Thyroid gland (tissue), 4 donors: ENCODE measurements at regions not wholly inside any gene's neighbourhood (a gene's known extent, or its start where the extent isn't known, plus 50 kb on each side); places are given as distances from the start of the nearest gene placed in this dataset.

Experiments
- DNase-seq, 2 donors: peaks; one replicate each; pipeline ENCODE4 v3.0.0-alpha.2; 2019
- H3K27ac ChIP-seq, 3 donors: fragments of 200-600 bp; sonication (generic); 1 replicate in 2 of 3; 2 replicates in 1 of 3; pipeline ENCODE4 v1.5.1; 2016 to 2019; ENCODE audit warnings: mild to moderate bottlenecking in 1 of 3, moderate library complexity in 1 of 3
- H3K27me3 ChIP-seq: fragments of 200-600 bp; sonication (generic); one replicate; pipeline ENCODE4 v1.5.1; 2019
- H3K36me3 ChIP-seq, 2 donors: fragments of 200-600 bp; sonication (generic); one replicate each; pipeline ENCODE4 v1.5.1; 2016 to 2019
- H3K4me1 ChIP-seq, 2 donors: fragments of 200-600 bp; sonication (generic); one replicate each; pipeline ENCODE4 v1.5.1; 2017 to 2019
- H3K4me3 ChIP-seq, 3 donors: fragments of 200-600 bp; sonication (generic); replicated peaks in 1 of 3; 1 replicate in 2 of 3; 2 replicates in 1 of 3; pipeline ENCODE4 v1.5.1; 2016; ENCODE audit warnings: mild to moderate bottlenecking in 1 of 3
- H3K9me3 ChIP-seq: fragments of 200-600 bp; sonication (generic); one replicate; pipeline ENCODE4 v1.5.1; 2017
- CTCF ChIP-seq, 6 experiments: fragments of 200-600 bp in 3 of 6; fragments of 450-650 bp in 3 of 6; sonication (generic) in 3 of 6; IDR thresholded peaks; one replicate each; pipeline ENCODE4 v1.5.1; 2016 to 2019; ENCODE audit warnings: antibody characterized with exemption in 6 of 6, mild to moderate bottlenecking in 2 of 6, inconsistent platforms in 1 of 6, moderate library complexity in 1 of 6
- POLR2A ChIP-seq, 2 donors: fragments of 450-650 bp; IDR thresholded peaks; one replicate each; pipeline ENCODE4 v1.6.1; 2017; ENCODE audit warnings: antibody characterized with exemption in 2 of 2, mild to moderate bottlenecking in 2 of 2, moderate library complexity in 1 of 2
- WGBS, 2 donors: methylation state at CpG; one replicate each; pipeline ENCODE4 v1.1.5; 2017; 5-methylcytosine and 5-hydroxymethylcytosine counted together
- intact Hi-C: fragments of 100-400 bp; cut with DNase I; formaldehyde crosslinking; loops from one replicate; pipeline ENCODE4 v1.15.1; 2023

DNA sequence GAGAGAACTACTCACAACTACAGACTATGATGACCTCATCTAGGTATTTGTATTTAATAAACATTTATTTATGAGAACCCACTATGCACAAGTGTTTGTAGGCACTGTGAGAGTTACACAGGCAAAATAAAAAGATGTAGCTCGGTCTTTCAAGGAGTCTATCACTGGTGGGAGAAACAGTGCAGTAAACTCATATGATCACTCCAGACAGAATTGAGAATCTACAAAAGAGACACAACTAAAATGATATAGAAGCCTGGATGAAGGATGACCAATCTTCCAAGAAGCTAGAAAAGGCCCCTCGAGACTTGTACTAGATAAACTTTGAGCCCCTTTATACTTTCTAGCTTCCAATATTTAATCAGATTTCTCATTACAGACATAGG, 70.2 kb upstream of the ZBTB20 start:
- H3K27ac ChIP-seq, result no peak overlapping the region
- intact Hi-C loops, result no loop called here
- 9 to 21% methylated on average over 2 of the region's 2 CpGs for WGBS, 2 donors
- H3K36me3 ChIP-seq, result no peaks in the 10 kb centered on the region
- TF ChIP-seq POLR2A (IDR thresholded peaks at IDR 0.05), result no peak
- no peak for TF ChIP-seq CTCF (IDR thresholded peaks at IDR 0.05)
- H3K27me3 ChIP-seq, result no peaks in the 10 kb centered on the region
- DNase-seq, result no peak
- H3K4me1 ChIP-seq, result no peaks in the 10 kb centered on the region
- H3K4me3 ChIP-seq, result no peak overlapping the region
- no peaks in the 10 kb centered on the region for H3K9me3 ChIP-seq

DNA sequence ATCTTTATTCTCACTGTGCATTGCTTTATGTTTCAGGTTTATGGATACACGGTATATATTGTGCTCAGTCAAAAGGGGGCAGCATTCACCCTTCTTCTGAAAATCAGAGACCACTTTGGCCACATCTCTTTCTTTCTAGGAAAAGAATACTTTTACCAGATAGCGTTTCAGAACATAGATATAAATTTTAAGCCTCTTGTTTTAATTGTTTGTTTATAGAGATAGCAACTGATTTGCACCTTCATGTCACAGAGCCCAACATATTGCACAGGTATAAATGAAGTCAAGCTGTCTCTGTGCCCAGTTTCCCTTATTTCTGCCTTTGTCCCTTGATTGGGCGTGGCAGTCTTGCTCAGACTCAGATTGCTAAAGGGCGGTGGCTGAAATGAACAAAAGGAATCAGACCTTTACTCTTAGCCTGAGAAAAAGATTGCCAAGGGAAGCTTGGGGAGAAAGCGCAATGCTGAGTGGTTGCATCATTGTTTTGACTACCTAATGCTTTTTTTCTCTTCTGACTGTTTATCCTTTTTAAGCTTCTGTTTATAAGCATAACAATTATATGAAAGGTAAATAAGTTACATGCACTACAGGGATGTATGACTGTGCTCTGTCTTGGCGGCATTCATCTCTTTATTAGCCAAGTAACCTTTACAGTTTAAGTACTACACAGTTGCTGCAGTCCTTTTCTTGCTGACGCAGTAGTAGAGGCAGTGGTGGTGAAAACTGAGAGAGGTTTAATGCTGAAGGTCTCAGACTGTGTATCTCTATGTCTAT, 70.8 kb upstream of the ZBTB20 start:
- no peak for DNase-seq
- Histone ChIP-seq H3K4me1 (no peaks in the 10 kb centered on the region), H3K36me3 (no peaks in the 10 kb centered on the region), H3K27ac (no peak overlapping the region), H3K4me3 (no peak overlapping the region), H3K27me3 (no peaks in the 10 kb centered on the region), H3K9me3 (no peaks in the 10 kb centered on the region)
- WGBS, 2 donors, result 36 to 45% methylated on average over 7 of the region's 7 CpGs
- intact Hi-C loops, result no loop called here
- TF ChIP-seq CTCF (IDR thresholded peaks at IDR 0.05) (peak in 4 of 6 experiments; percentile 26 to 44 (median 41)), POLR2A (IDR thresholded peaks at IDR 0.05) (no peak)

DNA sequence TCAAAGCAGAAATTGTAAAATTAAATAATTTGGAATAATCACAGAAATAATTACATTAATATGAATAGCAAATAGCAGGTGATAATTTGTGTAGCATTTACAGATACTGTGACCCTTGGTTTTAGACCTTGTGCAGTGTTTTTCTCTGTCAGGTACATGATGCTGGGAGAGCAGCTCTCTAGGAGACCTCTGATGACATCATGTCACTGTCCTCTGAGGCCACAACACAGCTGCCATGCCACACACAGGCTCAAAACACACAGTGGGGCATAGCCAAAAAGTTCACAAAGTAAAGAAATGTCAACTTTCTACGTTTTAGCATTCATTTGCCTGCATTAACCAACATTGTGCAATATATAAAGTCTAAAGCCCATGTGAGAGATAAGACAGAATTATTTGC, 71.8 kb upstream of the ZBTB20 start:
- Histone ChIP-seq H3K9me3 (no peaks in the 10 kb centered on the region), H3K4me1 (no peaks in the 10 kb centered on the region), H3K27ac (no peak overlapping the region), H3K27me3 (no peaks in the 10 kb centered on the region), H3K4me3 (no peak overlapping the region), H3K36me3 (no peaks in the 10 kb centered on the region)
- DNase-seq, result no peak
- intact Hi-C loops, result no loop called here
- TF ChIP-seq POLR2A (IDR thresholded peaks at IDR 0.05), result no peak
- TF ChIP-seq CTCF (IDR thresholded peaks at IDR 0.05), result no peak
- 38 to 49% methylated on average over 1 of the region's 1 CpG for WGBS, 2 donors

- H3K27ac ChIP-seq, result no peak overlapping the region
- H3K27me3 ChIP-seq, result no peaks in the 10 kb centered on the region
- no peaks in the 10 kb centered on the region for H3K4me1 ChIP-seq
- no peak for DNase-seq
- intact Hi-C loops, result no loop called here
- H3K36me3 ChIP-seq, result no peaks in the 10 kb centered on the region
- WGBS, 2 donors, result 81 to 90% methylated on average over 1 of the region's 1 CpG
- no peaks in the 10 kb centered on the region for H3K9me3 ChIP-seq
- TF ChIP-seq POLR2A (IDR thresholded peaks at IDR 0.05) (no peak), CTCF (IDR thresholded peaks at IDR 0.05) (no peak)
- no peak overlapping the region for H3K4me3 ChIP-seq
Observed at GRCh38 chr3:115224687-115225086, 77.6 kb upstream of the ZBTB20 start.

DNA sequence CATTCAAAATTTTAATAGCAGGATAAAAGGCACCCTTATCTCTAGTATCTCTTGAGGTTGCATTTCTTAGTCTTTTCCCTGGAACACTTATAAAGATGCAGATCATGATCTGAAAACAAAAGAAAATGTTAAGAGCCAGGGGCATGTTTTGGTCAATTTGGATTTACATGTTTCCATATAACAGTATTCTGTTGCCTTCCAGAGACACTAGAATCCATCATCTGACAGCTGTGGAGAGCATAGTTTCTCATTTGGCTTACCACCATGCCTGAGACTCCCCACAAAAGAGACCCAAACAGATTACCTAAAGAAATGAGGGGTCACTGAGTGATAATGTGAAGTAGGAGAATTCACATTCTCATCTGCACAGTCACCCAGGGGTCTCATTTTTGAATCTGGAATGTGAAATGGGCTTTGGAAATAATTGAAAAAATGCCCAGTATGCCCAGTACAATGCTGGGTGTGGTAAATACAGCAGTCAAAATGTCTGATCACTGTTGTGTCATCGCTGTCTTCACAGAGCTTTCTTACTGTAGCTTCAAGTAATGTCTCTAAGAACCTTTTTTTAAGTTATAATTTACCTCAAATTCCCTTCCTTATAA, 79.9 kb upstream of the ZBTB20 start:
- H3K4me3 ChIP-seq, result no peak overlapping the region
- H3K27ac ChIP-seq, result no peak overlapping the region
- no peaks in the 10 kb centered on the region for H3K27me3 ChIP-seq
- no peak for DNase-seq
- 92 to 95% methylated on average over 1 of the region's 1 CpG for WGBS, 2 donors
- H3K4me1 ChIP-seq, result no peaks in the 10 kb centered on the region
- TF ChIP-seq CTCF (IDR thresholded peaks at IDR 0.05), result no peak
- no peak for TF ChIP-seq POLR2A (IDR thresholded peaks at IDR 0.05)
- intact Hi-C loops, result no loop called here
- no peaks in the 10 kb centered on the region for H3K9me3 ChIP-seq
- no peaks in the 10 kb centered on the region for H3K36me3 ChIP-seq
